ENCODE measurements at regions not wholly inside any gene's neighbourhood (a gene's known extent, or its start where the extent isn't known, plus 50 kb on each side); places are given as distances from the start of the nearest gene placed in this dataset.

DNA sequence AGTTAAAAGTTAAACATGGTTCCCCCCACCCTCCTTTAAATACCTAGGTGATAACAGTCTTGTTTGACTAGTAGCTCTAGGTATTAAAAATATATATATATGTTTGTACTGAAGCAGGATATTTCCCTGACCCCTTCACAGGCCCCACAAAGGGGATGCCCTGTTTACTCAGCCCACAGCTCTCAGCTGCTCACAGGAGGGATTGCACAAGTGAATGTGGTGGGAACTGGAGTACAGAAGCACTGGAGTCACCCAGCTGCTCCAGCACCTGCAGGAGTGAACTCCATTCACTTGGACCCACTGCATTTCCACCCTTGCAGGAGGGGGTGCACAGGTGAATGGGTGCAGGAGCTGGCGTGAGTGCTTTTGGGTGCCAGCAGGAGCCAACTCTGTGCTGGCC, 99.3 kb upstream of the TLR3 start:
- Histone ChIP-seq H3K27me3 (ENCODE audit: control insufficient read depth in 2 of 2, insufficient read depth in 2 of 2, low read length in 2 of 2) (no peaks in the 10 kb centered on the region), H3K9ac (replicated peaks; ENCODE audit: extremely low read depth, insufficient read depth, low read length) (no peak overlapping the region), H4K20me1 (replicated peaks; ENCODE audit: control insufficient read depth, extremely low read depth, insufficient read depth, low read length) (no peaks in the 10 kb centered on the region), H3K27ac (ENCODE audit: insufficient read depth, low read depth, low read length) (no peak overlapping the region), H3K9me1 (replicated peaks; ENCODE audit: control insufficient read depth, extremely low read depth, insufficient read depth, low read length) (no peaks in the 10 kb centered on the region), H3K4me3 (replicated peaks in 1 of 3; ENCODE audit: insufficient read depth in 1 of 3, low read depth in 1 of 3, low read length in 3 of 3) (no peak overlapping the region), H3K4me1 (ENCODE audit: control insufficient read depth, extremely low read depth, insufficient read depth, low read length) (peaks cover 17% of the 10 kb centered on the region), H2AFZ (ENCODE audit: low read depth, low read length) (no peak overlapping the region), H3K36me3 (ENCODE audit: control insufficient read depth in 2 of 2, extremely low read depth in 1 of 2, insufficient read depth in 2 of 2, low read length in 2 of 2) (no peaks in the 10 kb centered on the region), H3K79me2 (ENCODE audit: control insufficient read depth, insufficient read depth, low read length) (no peaks in the 10 kb centered on the region), H3K4me2 (ENCODE audit: insufficient read depth, low read length) (no peak overlapping the region), H3K9me3 (replicated peaks; ENCODE audit: control insufficient read depth, insufficient read depth, low read length) (no peaks in the 10 kb centered on the region)
- TF ChIP-seq, protein P1, sequence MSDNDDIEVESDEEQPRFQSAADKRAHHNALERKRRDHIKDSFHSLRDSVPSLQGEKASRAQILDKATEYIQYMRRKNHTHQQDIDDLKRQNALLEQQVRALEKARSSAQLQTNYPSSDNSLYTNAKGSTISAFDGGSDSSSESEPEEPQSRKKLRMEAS (IDR thresholded peaks at IDR 0.05; ENCODE audit: insufficient read depth, insufficient read length) = no peak
- no peak for DNase-seq (ENCODE audit: low read depth, low spot score)
- ChIA-PET CTCF (interaction anchor here (1.3 to 1.9 kb wide), 2 partner anchors 52 to 328 kb away, joined by 4 to 6 read pairs; no protein-coding TSS in a partner anchor), POLR2A (no interaction called here)
- no TSS peak for BruUV-seq (replicated peaks)
- intact Hi-C loops (cut with micrococcal nuclease) = no loop called here
- no peak for FAIRE-seq
- dilution Hi-C loops (cut with MboI; ENCODE audit: extremely low pct_ligation_motif_present, low sequenced_read_pairs) = no loop called here

DNA sequence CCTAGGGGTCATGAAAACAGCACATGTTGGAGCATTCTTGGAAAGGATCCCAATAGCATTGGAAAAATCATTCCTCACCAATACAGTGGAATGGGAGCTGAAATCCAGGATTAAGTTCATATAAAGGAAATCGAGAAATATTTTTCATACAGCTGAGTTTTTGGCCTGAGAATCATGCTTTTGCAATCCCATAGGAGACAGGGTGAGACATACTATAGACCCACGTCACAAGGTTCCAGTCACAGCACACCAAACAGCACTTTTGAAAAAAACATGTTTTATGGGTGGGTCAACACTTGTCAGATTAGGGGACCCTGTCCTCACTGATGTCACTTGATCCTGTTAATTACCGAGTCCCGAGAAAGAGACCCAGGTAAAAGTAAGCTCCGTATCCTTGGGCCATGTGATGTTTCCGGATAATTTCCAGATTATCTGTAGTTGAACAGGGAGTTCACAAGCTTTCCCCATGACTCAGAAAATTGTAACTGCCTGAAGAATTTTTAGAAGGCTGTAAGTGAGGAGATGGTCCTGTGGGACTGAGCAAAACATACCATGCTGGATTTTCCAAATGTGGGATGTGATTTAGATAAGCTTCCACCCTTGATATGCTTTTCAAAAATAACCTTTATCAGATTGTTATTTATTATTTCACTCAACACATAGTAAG, 80.9 kb upstream of the TLR3 start:
- no peak for DNase-seq (ENCODE audit: low read depth, low spot score)
- POLR2A ChIA-PET = no interaction called here
- CTCF ChIA-PET = interaction anchor here (1.0 to 1.2 kb wide), 4 partner anchors 13 to 347 kb away, joined by 3 to 4 read pairs (median 3); no protein-coding TSS in a partner anchor
- Histone ChIP-seq H3K4me2 (ENCODE audit: insufficient read depth, low read length) (no peak overlapping the region), H3K36me3 (ENCODE audit: control insufficient read depth in 2 of 2, extremely low read depth in 1 of 2, insufficient read depth in 2 of 2, low read length in 2 of 2) (no peaks in the 10 kb centered on the region), H2AFZ (ENCODE audit: low read depth, low read length) (no peak overlapping the region), H3K79me2 (ENCODE audit: control insufficient read depth, insufficient read depth, low read length) (no peaks in the 10 kb centered on the region), H3K27me3 (ENCODE audit: control insufficient read depth in 2 of 2, insufficient read depth in 2 of 2, low read length in 2 of 2) (no peaks in the 10 kb centered on the region), H4K20me1 (replicated peaks; ENCODE audit: control insufficient read depth, extremely low read depth, insufficient read depth, low read length) (no peaks in the 10 kb centered on the region), H3K9ac (replicated peaks; ENCODE audit: extremely low read depth, insufficient read depth, low read length) (no peak overlapping the region), H3K9me1 (replicated peaks; ENCODE audit: control insufficient read depth, extremely low read depth, insufficient read depth, low read length) (no peaks in the 10 kb centered on the region), H3K4me3 (replicated peaks in 1 of 3; ENCODE audit: insufficient read depth in 1 of 3, low read depth in 1 of 3, low read length in 3 of 3) (no peak overlapping the region), H3K27ac (ENCODE audit: insufficient read depth, low read depth, low read length) (no peak overlapping the region), H3K9me3 (replicated peaks; ENCODE audit: control insufficient read depth, insufficient read depth, low read length) (no peaks in the 10 kb centered on the region), H3K4me1 (ENCODE audit: control insufficient read depth, extremely low read depth, insufficient read depth, low read length) (no peaks in the 10 kb centered on the region)
- no peak for FAIRE-seq
- BruUV-seq (replicated peaks) = no TSS peak
- TF ChIP-seq, protein P2, sequence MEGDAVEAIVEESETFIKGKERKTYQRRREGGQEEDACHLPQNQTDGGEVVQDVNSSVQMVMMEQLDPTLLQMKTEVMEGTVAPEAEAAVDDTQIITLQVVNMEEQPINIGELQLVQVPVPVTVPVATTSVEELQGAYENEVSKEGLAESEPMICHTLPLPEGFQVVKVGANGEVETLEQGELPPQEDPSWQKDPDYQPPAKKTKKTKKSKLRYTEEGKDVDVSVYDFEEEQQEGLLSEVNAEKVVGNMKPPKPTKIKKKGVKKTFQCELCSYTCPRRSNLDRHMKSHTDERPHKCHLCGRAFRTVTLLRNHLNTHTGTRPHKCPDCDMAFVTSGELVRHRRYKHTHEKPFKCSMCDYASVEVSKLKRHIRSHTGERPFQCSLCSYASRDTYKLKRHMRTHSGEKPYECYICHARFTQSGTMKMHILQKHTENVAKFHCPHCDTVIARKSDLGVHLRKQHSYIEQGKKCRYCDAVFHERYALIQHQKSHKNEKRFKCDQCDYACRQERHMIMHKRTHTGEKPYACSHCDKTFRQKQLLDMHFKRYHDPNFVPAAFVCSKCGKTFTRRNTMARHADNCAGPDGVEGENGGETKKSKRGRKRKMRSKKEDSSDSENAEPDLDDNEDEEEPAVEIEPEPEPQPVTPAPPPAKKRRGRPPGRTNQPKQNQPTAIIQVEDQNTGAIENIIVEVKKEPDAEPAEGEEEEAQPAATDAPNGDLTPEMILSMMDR (IDR thresholded peaks at IDR 0.05; ENCODE audit: extremely low read depth in 1 of 2, insufficient read depth in 1 of 2, low read depth in 1 of 2, low read length in 2 of 2) = no peak
- TF ChIP-seq JUN (IDR thresholded peaks at IDR 0.05; ENCODE audit: borderline replicate concordance, insufficient read depth, insufficient read length, low read depth) = no peak
- TF ChIP-seq POLR2A (IDR thresholded peaks at IDR 0.05; ENCODE audit: low read depth, low read length) = no peak
- TF ChIP-seq FOS (IDR thresholded peaks at IDR 0.05; ENCODE audit: borderline replicate concordance, insufficient read depth, low read length) = no peak
- TF ChIP-seq, protein P1 (IDR thresholded peaks at IDR 0.05; ENCODE audit: insufficient read depth, insufficient read length) = no peak
- no peak for TF ChIP-seq EZH2 (IDR thresholded peaks at IDR 0.05; ENCODE audit: borderline replicate concordance, low read depth, low read length, severe bottlenecking)
- no peak for TF ChIP-seq GATA2 (IDR thresholded peaks at IDR 0.05; ENCODE audit: insufficient read depth, insufficient read length, low read depth, low read length)
- no peak for TF ChIP-seq MYC (IDR thresholded peaks at IDR 0.05; ENCODE audit: low read depth, low read length)
- no peak for TF ChIP-seq POLR2AphosphoS5 (IDR thresholded peaks at IDR 0.05; ENCODE audit: insufficient read depth, low read depth, low read length)
- dilution Hi-C loops (cut with MboI; ENCODE audit: extremely low pct_ligation_motif_present, low sequenced_read_pairs) = no loop called here
- intact Hi-C loops (cut with micrococcal nuclease) = no loop called here
